IMR-90 (cell line): ENCODE measurements at regions not wholly inside any gene's neighbourhood (a gene's known extent, or its start where the extent isn't known, plus 50 kb on each side); places are given as distances from the start of the nearest gene placed in this dataset.

Source experiments
- CEBPB ChIP-seq: IDR thresholded peaks from 2 replicates; pipeline ENCODE4 v1.6.1; 2012; ENCODE audit warnings: low read depth, low read length, improper control_type of control experiment
- CHD1 ChIP-seq: IDR thresholded peaks from 2 replicates; pipeline ENCODE4 v1.6.1; 2012; ENCODE audit warnings: low read depth, low read length, improper control_type of control experiment
- CTCF ChIP-seq: conservative IDR thresholded peaks from 2 replicates; pipeline ENCODE4 v1.5.1; 2012; ENCODE audit warnings: mild to moderate bottlenecking, low read depth, low read length, improper control_type of control experiment
- FOS ChIP-seq: fragments of 150-350 bp; IDR thresholded peaks from 2 replicates; pipeline ENCODE4 v1.6.1; 2016; ENCODE audit warnings: low read depth, low read length
- MAZ ChIP-seq: IDR thresholded peaks from 2 replicates; pipeline ENCODE4 v1.6.1; 2012; ENCODE audit warnings: low read depth, mild to moderate bottlenecking, low read length, improper control_type of control experiment, moderate library complexity, borderline replicate concordance
- POLR2A ChIP-seq: IDR thresholded peaks from 2 replicates; pipeline ENCODE4 v1.6.1; 2012; ENCODE audit warnings: mild to moderate bottlenecking, low read depth, low read length
- RAD21 ChIP-seq: IDR thresholded peaks from 2 replicates; pipeline ENCODE4 v1.6.1; 2012; ENCODE audit warnings: low read length, improper control_type of control experiment
- RCOR1 ChIP-seq: IDR thresholded peaks from 2 replicates; pipeline ENCODE4 v1.6.1; 2012; ENCODE audit warnings: mild to moderate bottlenecking, low read length, improper control_type of control experiment; ENCODE audit not compliant: insufficient replicate concordance
- SMC3 ChIP-seq: fragments of 150-350 bp; IDR thresholded peaks from 2 replicates; pipeline ENCODE4 v1.6.1; 2016; ENCODE audit warnings: low read depth, mild to moderate bottlenecking, antibody characterized with exemption, low read length, moderate library complexity

- TF ChIP-seq CTCF, result no peak
- TF ChIP-seq POLR2A, result no peak
- no peak for TF ChIP-seq CEBPB
- TF ChIP-seq SMC3, result no peak
- no peak for TF ChIP-seq RCOR1
- no peak for TF ChIP-seq RAD21
- TF ChIP-seq FOS, result no peak
- no peak for TF ChIP-seq MAZ
- TF ChIP-seq CHD1, result no peak
Measured at GRCh38 chr18:52009958-52010357, 330.0 kb upstream of the DCC start.
